ENCODE measurements at regions not wholly inside any gene's neighbourhood (a gene's known extent, or its start where the extent isn't known, plus 50 kb on each side); places are given as distances from the start of the nearest gene placed in this dataset.
A peak's percentile ranks its signal among the peaks of the same experiment; 100 is the strongest.

GRCh38 chr14:100399052-100399849 lies 76.1 kb downstream of the SLC25A47 start:
- DNase-seq: peak; percentile 85

GRCh38 chr14:100400115-100400514 lies 77.0 kb downstream of the SLC25A47 start:
- no peak for DNase-seq

DNA sequence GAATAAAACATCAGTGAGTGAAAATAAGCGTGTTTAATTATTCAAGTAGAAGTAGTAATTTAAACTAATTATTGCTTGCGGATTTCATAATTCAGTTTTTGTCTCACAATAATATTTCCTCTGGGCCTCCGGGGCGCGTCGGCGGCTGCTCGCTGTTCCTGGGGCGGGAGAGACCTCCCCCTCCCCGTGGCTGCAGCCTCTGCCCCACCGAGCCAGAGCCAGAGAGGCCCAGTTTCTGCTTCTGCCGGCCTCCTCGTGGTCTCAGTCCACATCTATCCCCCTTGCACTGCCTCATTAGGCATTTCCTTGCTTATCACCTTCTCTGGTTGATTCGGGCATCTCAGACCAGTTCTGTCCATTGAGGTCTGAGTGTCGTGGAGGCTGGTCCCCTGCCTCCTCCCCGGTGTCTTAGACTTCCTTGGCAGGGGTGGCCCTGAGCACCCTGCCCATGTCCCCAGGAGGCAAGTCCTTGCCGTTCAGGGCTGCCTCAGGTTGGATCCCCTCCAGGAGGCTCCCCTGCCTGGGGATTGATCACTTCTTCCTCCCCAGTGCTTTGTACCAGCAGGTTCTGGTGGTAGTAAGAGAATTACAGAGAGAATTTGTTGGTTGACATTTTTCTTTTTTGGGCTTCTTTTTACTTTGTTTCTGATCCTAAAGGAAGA lies 78.0 kb downstream of the SLC25A47 start:
- DNase-seq: no peak

- DNase-seq: no peak
Measured at GRCh38 chr14:100401792-100402191, 78.7 kb downstream of the SLC25A47 start.

DNA sequence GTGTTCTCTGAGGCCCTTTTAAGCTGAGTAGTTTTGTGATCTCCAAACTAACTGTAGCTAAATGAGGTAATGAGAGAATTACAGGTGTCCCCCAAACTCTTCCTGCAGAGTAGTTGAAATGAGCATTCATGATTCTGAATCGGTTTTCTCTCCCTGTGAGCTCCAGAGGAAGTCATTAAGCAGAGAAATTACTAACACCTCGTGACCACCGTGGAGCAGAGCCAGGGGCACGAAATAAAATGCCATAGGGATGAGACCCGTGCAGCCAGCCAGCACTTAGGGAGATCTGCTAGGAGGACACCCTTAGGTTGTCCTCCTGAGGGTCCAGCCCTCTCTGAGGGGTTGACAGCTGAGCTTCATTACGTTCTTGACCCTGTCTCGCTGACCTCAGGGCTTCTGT lies 79.5 kb downstream of the SLC25A47 start:
- DNase-seq: no peak

GRCh38 chr14:100403105-100403504 lies 80.0 kb downstream of the SLC25A47 start:
- no peak for DNase-seq

DNA sequence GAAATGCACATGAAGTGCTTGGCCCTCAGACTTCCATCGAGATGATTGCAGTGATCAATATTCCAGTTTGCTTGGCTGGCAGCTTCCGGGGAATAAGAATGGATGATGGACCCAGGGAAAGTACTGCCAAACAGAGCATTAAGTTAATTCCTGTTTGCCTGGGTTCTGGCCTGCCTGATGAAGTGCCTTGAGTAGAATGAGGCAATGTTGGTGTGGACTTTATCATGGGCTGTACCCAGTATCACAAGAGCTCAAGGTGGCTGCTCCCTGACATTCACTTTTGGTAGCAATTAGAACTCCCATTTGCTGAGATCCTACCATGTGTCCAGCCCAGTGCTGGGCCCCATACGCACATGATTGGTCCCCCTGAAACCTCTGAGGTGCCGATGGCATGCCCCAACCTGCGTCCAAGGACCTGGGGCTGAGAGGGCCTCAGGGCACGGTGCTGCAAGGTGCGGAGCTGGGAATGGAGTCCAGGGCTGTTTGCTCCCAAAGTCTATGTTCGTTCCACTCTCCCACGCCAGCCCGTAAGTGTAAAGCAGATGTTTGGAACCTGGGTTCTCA lies 80.7 kb downstream of the SLC25A47 start:
- DNase-seq: no peak

GRCh38 chr14:100404419-100404818 lies 81.3 kb downstream of the SLC25A47 start:
- DNase-seq: no peak

- DNase-seq: peak; percentile 48
Measured at GRCh38 chr14:100405760-100406455, 82.8 kb downstream of the SLC25A47 start.

DNA sequence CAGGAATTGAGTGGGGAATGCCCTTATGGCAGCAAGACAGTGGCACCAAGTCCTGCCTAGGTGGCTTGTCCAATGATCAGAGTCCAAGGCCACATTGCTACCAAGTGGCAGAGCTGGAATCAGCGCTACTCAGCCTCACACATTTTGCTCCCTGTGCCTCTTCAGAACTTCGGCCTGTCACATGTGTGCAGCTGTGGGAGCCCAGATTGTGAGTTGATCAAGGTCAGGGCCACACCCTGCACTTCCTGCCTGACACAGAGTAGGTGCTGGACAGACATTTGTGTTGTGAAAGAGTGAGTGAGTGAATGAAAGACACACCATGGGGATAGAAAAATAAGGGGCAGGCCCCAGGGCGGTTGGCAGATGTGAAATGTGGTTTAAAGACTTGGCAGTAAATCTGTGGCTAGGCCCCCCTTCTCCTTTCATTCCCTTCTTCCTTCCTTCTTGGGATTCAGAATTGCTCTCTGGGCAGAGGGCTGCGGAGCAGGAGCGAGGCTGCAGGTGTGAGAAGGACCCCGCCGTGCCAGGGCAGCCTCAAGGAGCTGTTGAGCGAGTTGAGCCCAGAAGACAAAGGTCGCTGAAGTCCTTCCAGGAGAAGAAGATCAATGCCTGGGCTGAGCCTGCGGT lies 83.5 kb downstream of the SLC25A47 start:
- peak; percentile 65 for DNase-seq

DNA sequence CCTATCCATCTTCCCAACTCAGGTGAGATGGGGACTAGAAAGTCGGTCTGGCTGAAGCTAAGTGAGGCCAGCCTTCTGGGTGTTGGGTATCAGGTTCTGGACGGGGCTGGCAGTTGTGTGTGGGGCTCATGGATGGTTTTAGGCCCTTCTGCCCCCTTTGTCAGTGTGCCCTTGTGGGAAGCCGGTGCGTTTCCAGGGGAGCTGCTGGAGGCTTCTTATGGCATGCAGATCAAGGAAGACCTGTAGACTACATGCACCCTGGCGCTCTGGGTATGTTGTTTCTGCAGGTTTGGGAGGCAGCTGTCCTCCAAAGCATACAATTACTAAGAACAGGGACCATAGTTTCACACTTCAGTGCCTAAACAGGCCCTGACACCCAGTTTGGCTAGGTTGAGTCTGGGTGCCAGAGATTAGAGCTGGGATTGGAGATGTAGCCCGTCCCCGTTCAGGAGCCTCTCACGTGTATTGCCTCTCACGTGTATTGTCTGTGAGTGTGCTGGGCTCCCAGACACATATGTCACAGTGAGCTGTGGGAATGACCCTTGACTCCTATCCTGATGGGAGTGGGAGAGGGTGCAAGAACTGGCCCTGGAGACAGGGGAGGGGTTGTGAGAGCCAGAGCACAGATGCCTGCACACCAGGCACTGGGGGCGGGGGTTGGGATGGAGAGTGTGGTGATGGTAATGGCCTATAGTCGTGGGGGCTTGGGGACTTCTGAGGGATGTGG lies 84.4 kb downstream of the SLC25A47 start:
- no peak for DNase-seq

DNA sequence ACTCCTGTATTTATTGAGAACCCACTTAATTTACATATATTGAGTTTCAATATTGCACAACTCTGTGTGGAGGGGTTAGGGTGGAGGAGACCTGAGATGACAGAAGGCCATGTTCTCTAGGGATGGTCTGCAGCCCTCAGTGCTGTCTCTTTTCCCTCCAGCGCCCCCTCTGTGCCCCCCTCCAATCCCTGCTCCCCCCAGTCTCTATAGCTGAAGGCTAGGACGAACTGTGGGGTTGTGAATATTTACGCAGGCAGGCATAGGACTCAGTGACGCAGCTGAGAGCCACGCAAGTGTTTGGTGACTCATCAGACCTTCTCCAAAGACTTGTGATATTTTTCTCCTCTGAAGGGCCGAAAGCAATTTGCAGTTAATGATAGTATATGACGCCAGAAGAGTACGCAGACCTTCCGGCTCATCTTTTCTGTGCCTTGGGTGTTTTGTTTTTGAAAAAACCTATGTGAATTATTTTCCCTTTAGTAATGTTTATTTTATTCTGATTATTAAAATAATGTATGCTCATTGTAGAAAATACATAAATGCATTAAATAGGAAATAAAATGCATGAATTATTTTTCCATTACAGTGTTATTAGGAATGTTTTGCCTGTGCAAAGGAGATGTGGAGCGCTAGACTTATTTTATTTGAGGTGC lies 85.3 kb downstream of the SLC25A47 start:
- no peak for DNase-seq

DNA sequence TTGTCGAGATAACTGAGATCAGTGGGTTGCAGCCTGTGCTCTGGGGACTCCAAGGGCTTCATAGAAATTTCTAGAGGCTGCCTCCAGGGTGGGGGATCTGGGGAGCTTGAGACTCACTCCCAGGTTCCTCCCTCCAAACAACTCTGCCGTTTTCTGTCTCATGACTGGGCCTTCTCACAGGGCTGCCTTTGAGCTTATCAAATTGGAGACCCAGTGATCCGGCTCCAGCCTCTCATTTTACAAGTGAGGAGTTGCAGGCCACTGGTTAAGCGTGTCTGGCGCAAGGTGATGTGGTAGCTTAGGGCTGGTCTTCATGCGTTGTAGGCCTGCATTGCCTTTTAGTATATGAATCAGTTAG lies 85.8 kb downstream of the SLC25A47 start:
- no peak for DNase-seq

- DNase-seq: no peak
Measured at GRCh38 chr14:100409651-100410050, 86.5 kb downstream of the SLC25A47 start.

- no peak for DNase-seq
Measured at GRCh38 chr14:100410056-100410565, 87.0 kb downstream of the SLC25A47 start.

DNA sequence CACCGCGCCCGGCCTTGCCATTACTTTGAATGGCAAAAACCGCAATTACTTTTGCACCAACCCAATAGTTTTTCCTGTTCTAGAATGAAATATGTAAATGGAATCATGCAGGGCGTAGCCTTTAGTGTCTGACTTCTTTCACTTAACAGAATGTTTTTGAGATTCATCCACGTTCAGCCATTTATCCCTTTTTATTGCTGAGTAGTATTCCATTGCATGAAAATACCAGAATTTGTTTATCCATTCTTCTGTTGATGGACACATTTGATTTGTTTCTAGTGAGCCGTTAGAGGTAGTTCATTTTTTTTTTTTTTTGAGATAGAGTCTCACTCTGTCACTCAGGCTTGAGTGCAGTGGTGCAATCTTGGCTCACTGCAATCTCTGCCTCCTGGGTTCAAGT lies 90.6 kb downstream of the SLC25A47 start:
- DNase-seq: no peak

- DNase-seq: no peak
Measured at GRCh38 chr14:100415226-100415625, 92.1 kb downstream of the SLC25A47 start.

DNA sequence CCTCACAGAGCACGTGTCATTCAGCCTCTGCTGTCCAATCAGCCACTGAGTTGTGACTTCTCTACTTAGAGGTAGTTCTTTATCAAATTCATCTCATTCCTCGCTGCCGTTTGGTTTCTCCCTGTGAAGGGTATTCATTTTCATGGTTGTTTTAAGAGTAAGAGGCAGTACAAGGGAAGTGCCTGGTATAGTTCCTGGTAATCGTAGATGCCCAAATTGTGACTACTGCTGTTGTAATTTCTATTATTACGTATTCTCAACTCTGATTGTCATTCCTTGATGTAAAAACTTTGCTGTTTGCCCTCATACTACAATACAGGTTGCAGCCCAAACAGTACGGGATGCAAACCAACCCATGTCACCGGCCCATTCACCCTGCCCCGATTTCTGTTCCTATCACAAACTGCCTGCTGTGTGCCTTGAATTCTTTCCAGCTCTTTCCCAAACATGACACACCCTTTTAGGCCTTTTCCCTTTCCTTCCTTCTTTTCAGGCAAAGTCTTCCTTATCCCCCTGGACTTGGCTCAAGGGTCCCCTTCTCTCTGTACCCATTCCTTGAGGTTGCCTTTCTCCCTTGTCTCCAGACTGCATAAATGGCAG lies 93.0 kb downstream of the SLC25A47 start:
- DNase-seq: no peak

GRCh38 chr14:100416921-100417860 lies 94.1 kb downstream of the SLC25A47 start:
- DNase-seq: no peak

DNA sequence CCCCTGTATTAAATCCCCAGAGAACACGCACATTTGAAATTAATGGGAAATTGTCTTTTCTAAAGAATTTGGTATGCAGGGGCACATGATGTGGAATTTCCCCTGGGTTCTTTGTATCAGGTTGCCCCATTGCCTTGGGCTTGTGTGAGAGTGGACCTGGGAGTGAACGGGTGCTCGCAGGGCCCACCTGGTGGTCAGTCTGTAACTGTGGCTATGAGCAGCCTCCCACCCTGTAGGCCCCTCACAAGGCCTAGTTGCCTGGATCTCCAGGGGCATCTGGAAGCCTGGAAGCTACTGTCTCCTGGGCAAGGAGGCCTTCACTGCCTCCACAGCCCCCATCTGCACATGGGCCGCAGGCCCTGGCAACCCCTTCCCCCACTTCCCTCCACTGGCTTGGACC lies 96.7 kb downstream of the SLC25A47 start:
- no peak for DNase-seq

Data from DMS79 treated with DMSO at 0.1 percent for 48 hours (cell line).